ENCODE measurements at regions not wholly inside any gene's neighbourhood (a gene's known extent, or its start where the extent isn't known, plus 50 kb on each side); places are given as distances from the start of the nearest gene placed in this dataset.
A peak's percentile ranks its signal among the peaks of the same experiment; 100 is the strongest.

GRCh38 chr13:79791471-79792042 is 310.6 kb downstream of the NDFIP2 start:
- Mint-ChIP-seq H3K4me1 (ENCODE audit: low read depth) (peaks cover 2% of the 10 kb centered on the region; the same call in 1 of the 2 replicates), H3K27ac (no peak overlapping the region), H3K27me3 (ENCODE audit: insufficient read depth) (peaks cover 1% of the 10 kb centered on the region; the same call in 1 of the 2 replicates), H3K36me3 (ENCODE audit: low read depth) (peaks cover 8% of the 10 kb centered on the region), H3K4me3 (no peak overlapping the region), H3K9me3 (peaks cover 16% of the 10 kb centered on the region)
- no peak for TF ChIP-seq CTCF (IDR thresholded peaks at IDR 0.05)
- no peak for DNase-seq

- H3K27ac Mint-ChIP-seq: no peak overlapping the region
- no peak for TF ChIP-seq CTCF (IDR thresholded peaks at IDR 0.05)
- peaks cover 16% of the 10 kb centered on the region for H3K9me3 Mint-ChIP-seq
- peaks cover 8% of the 10 kb centered on the region for H3K36me3 Mint-ChIP-seq (ENCODE audit: low read depth)
- H3K4me1 Mint-ChIP-seq (ENCODE audit: low read depth): peaks cover 40% of the 10 kb centered on the region
- peaks cover 1% of the 10 kb centered on the region; the same call in 1 of the 2 replicates for H3K27me3 Mint-ChIP-seq (ENCODE audit: insufficient read depth)
- H3K4me3 Mint-ChIP-seq: no peak overlapping the region
- DNase-seq: no peak
These were observed 305.2 kb downstream of the NDFIP2 start for GRCh38 chr13:79786176-79786575.

- no peaks in the 10 kb centered on the region for H3K9me3 Mint-ChIP-seq
- peak overlapping the region; percentile 73 for H3K27ac Mint-ChIP-seq
- no peaks in the 10 kb centered on the region for H3K27me3 Mint-ChIP-seq (ENCODE audit: insufficient read depth)
- no peak overlapping the region for H3K4me3 Mint-ChIP-seq
- H3K4me1 Mint-ChIP-seq (ENCODE audit: low read depth): peaks cover 75% of the 10 kb centered on the region
- peaks cover 7% of the 10 kb centered on the region; the same call in 1 of the 2 replicates for H3K36me3 Mint-ChIP-seq (ENCODE audit: low read depth)
- DNase-seq: no peak
- TF ChIP-seq CTCF (IDR thresholded peaks at IDR 0.05): no peak
These were observed 301.7 kb downstream of the NDFIP2 start for GRCh38 chr13:79782541-79783205.

- Mint-ChIP-seq H3K36me3 (ENCODE audit: low read depth) (peaks cover 12% of the 10 kb centered on the region), H3K27me3 (ENCODE audit: insufficient read depth) (no peaks in the 10 kb centered on the region), H3K27ac (peak overlapping the region; percentile 73), H3K4me3 (peak overlapping the region; percentile 32; the same call in 1 of the 2 replicates), H3K4me1 (ENCODE audit: low read depth) (peaks cover 82% of the 10 kb centered on the region), H3K9me3 (no peaks in the 10 kb centered on the region)
- TF ChIP-seq CTCF (IDR thresholded peaks at IDR 0.05): no peak
- peak; percentile 63 for DNase-seq
These were observed 301.0 kb downstream of the NDFIP2 start for GRCh38 chr13:79781829-79782540.

GRCh38 chr13:79780240-79780639 is 299.3 kb downstream of the NDFIP2 start:
- no peak for DNase-seq
- Mint-ChIP-seq H3K4me3 (peak overlapping the region; percentile 68), H3K27me3 (ENCODE audit: insufficient read depth) (no peaks in the 10 kb centered on the region), H3K9me3 (no peaks in the 10 kb centered on the region), H3K36me3 (ENCODE audit: low read depth) (peaks cover 16% of the 10 kb centered on the region), H3K27ac (peak overlapping the region; percentile 79), H3K4me1 (ENCODE audit: low read depth) (peaks cover 91% of the 10 kb centered on the region)
- TF ChIP-seq CTCF (IDR thresholded peaks at IDR 0.05): no peak

Measured in HFFc6 (cell line).